ENCODE measurements at regions not wholly inside any gene's neighbourhood (a gene's known extent, or its start where the extent isn't known, plus 50 kb on each side); places are given as distances from the start of the nearest gene placed in this dataset.
"Not testable (repeated sequence)": the region's sequence is repeated elsewhere in the genome, so short reads cannot be mapped to it uniquely, and the experiment has no call there.

GRCh38 chr9:75461183-75461582 lies 372.9 kb downstream of the OSTF1 start:
- no peak for ATAC-seq

GRCh38 chr9:75462866-75463265 lies 374.6 kb downstream of the OSTF1 start:
- ATAC-seq: no peak

- ATAC-seq: no peak
These were observed 375.6 kb downstream of the OSTF1 start for GRCh38 chr9:75463871-75464270.

GRCh38 chr9:75464726-75465125 lies 376.4 kb downstream of the OSTF1 start:
- no peak for ATAC-seq

DNA sequence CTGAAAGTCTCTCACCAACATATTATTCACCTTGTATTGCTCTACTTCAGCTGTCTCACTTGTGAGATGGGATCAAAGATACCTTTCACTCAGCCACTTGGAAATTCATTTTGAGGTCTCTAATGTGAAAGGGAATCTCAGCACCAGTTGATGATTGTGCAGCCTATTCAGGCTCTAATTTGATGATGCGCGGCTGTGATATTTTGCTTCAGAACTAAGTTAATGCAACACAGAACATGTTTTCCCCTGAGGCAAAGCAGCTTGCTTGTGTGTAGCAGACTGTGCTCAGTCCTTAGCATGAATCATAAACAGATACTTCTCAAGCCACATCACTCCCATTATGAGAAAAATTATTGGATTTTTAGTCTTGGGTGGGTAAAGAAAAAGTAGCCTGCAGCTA lies 378.8 kb downstream of the OSTF1 start:
- no peak for ATAC-seq

DNA sequence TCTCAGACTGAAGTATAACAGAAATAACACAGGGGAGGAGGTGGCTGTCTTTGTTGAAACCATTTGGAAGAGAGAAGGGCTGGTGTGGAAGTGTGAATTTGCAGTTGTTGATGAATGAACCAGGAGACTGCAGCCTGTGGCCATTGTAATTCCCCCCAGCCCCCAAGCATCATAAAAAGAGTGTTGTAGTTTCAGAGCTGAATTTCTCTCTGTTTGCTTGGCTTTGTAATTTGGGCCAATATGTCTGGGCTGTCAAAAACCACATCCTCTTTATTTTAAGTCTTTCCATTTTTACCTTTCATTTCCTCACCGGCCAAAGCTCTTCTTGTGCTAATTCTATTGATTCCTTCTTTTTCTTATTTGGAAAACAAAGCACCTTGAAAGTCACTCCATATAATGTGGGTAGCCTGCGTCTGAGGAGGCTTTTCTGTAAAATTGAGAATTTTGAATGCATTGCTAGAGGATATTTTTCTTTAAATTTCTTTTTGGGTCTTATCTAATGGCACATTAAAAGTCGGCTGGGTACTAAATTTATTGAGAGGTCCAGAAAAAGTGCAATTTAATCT lies 383.3 kb downstream of the OSTF1 start:
- ATAC-seq: no peak

GRCh38 chr9:75482566-75482965 lies 394.3 kb downstream of the OSTF1 start:
- no peak for ATAC-seq

- no peak for ATAC-seq
These were observed 395.3 kb downstream of the OSTF1 start for GRCh38 chr9:75483636-75484035.

GRCh38 chr9:75487856-75488718 lies 399.8 kb downstream of the OSTF1 start:
- no peak for ATAC-seq

DNA sequence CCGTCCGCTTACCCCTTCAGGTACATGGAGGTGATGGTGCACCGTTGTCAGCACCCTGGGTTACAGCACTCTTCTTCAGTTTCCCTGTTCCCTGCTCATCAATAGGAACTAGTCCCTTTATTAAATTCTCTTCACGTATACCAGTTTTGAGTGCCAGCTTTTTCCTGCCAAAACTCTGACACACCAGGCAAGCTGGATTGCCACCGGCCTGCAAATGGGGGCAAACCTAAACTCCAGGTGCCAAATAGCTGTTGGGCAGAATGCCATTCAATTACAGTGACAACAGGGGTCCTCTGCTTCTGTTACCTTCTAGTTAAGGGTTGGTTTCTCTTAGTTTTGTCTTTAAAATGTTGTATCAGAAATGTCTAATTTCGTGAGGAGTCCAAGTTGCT lies 400.4 kb downstream of the OSTF1 start:
- no peak for ATAC-seq

- no peak for ATAC-seq
These were observed 400.1 kb upstream of the PCSK5 start for GRCh38 chr9:75490326-75490725.

- no peak for ATAC-seq
These were observed 398.9 kb upstream of the PCSK5 start for GRCh38 chr9:75491533-75491932.

DNA sequence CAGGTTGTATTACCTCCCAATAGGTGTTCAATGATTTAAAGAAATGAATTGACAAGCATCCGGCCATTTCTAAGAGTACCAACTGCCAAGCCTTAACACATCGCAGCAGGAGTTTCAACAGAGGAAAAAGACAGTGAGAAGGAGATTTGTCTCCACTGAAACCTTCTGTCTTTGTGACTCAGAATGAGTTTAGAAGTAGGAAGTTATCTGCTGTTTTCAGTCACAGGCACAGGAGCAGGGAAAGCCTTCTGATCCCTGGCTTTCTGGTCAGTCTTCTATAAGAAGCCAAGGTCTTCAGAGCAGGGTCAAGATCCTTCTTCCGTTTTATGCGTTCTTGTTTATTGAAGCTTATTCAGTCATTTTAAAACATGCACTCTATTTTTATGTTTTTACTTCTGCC lies 390.7 kb upstream of the PCSK5 start:
- ATAC-seq: no peak

- no peak for ATAC-seq
These were observed 390.0 kb upstream of the PCSK5 start for GRCh38 chr9:75500479-75500878.

DNA sequence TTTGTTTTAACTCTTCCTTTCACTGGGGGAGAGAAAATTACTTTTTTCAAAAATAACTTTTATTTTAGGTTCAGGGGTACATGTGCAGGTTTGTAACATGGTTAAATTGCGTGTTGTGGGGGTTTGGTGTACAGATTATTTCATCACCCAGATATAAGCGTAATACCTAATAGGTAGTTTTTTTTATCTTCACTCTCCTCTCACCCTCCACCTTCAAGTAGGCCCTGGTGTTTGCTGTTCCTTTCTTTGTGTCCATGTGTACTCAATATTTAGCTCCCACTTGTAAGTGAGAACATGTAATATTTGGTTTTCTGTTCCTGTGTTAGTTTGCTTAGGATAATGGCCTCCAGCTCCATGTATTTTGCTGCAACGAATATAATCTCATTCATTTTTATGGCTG lies 389.5 kb upstream of the PCSK5 start:
- ATAC-seq: not testable (repeated sequence)

DNA sequence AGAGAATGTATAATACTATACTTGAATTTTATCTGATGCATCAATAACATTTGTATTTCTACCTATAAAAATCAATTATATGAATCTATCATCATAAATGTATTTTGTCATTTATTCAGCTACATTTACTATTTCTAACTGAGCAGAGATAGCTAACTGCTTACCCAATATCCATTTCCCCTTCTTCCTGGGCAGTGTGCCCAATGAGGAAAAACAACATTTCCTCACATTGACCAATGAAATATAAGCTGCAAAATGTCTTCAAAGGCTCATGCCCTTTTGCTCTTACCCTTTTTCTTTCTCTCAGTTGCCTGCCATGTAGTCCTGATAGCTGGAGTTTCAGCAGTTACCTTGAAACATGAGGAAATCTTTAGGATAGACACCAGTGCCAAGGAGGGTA lies 385.8 kb upstream of the PCSK5 start:
- ATAC-seq: no peak

GRCh38 chr9:75505654-75506053 lies 384.8 kb upstream of the PCSK5 start:
- no peak for ATAC-seq

DNA sequence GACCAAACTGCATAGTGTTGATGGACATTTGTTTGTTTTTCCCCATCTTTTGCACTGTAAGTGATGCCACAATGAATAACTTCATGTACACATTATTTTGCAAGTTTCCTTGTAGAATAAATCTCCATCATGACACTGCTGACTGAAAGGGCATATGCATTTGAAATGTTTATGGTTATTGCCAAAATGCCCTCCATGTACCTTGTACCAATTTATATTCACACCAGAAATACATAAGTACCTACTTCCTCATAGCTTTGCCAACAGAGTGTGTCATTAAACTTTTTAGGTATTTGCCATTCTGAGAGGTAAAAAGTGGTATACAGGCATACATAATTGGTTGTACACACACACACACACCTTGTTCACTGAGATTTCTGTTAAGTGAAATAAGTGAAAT lies 361.0 kb upstream of the PCSK5 start:
- ATAC-seq: no peak

DNA sequence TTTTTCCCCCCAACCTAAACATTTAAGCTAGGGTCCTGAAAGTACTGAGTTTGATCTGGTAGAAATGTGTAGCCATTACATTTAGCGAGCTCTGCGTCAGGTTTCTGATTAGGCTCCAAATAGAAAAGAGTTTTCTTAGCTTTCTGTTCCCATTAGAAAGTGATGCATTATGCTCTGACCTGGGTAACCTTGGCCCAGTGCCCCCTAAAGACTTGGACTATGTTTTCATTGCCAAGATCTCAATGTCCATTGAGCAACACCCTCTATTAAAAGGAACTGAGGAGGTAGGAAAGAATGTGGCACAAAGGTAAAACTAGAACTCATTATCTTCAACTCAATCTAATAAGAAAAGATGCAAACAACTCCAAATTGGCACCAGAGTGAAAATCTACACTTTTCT lies 358.9 kb upstream of the PCSK5 start:
- ATAC-seq: no peak

GRCh38 chr9:75532233-75533050 lies 358.0 kb upstream of the PCSK5 start:
- no peak for ATAC-seq

DNA sequence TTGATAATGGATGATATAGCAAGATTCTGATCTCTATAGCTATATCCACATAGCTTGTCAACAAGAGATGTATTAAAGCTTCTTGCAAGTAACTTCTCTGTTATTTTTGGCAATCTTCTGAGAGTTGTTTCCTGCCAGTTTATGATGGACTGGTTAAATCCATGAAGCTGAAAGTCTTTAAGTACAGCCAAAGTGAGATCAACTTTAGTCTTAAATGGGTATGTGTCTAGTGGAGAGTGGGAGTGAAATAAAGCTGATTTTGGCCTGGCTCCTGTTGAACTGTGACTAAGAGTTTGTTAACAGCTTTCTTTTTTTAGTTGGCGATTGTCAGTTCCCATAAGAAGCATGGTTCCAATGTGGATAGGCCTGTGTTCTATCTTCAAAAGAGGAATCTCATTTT lies 350.9 kb upstream of the PCSK5 start:
- no peak for ATAC-seq

- ATAC-seq: no peak
These were observed 350.3 kb upstream of the PCSK5 start for GRCh38 chr9:75540185-75540584.

GRCh38 chr9:75541734-75542133 lies 348.7 kb upstream of the PCSK5 start:
- no peak for ATAC-seq

DNA sequence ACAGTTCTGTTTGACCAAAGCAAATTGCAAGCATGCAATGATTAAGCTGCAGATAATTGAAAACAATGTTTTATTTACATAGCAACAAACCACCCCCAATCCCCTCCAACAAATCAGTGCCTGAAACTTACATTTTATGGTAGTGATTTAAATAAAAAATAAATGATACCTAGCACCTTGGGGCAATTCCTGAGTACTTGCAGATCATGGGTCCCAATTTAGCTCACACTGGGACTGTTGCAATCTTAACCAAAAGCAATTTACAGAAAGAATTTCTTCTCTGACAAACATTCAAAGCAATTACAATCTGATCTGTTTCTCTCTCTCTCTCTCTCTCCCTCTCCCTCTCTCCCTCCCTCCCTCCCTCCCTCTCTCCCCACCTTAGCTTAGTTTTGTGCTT lies 345.7 kb upstream of the PCSK5 start:
- ATAC-seq: no peak

Measured in activated CD4-positive, CD25-positive, alpha-beta regulatory T cell treated with anti-CD3 and anti-CD28 coated beads, Interleukin-2, amount 50 U/mL, for 24 hours (primary cell).